Astrocyte (in vitro differentiated cells and primary cell): ENCODE measurements at regions not wholly inside any gene's neighbourhood (a gene's known extent, or its start where the extent isn't known, plus 50 kb on each side); places are given as distances from the start of the nearest gene placed in this dataset.

Experiments
- DNase-seq: peaks from one replicate; pipeline ENCODE4 v3.0.0-alpha.2; 2010; ENCODE audit warnings: low read depth
- FAIRE-seq: peaks from 2 replicates; lab custom pipeline; 2011; peaks lifted over from hg19 to GRCh38; lab: Jason Lieb, UNC
- H2AFZ ChIP-seq: 2 replicates; pipeline ENCODE4 v1.6.0; 2012; ENCODE audit warnings: low read depth, low read length, inconsistent platforms
- H3K27ac ChIP-seq: 2 replicates; pipeline ENCODE4 v1.5.1; 2011; ENCODE audit warnings: low read depth, low read length, inconsistent platforms
- H3K27me3 ChIP-seq: 2 replicates; pipeline ENCODE4 v1.6.0; 2011; ENCODE audit warnings: low read length, inconsistent platforms; ENCODE audit not compliant: insufficient read depth
- H3K36me3 ChIP-seq: 2 replicates; pipeline ENCODE4 v1.5.1; 2011; ENCODE audit warnings: low read length, inconsistent platforms; ENCODE audit not compliant: insufficient read depth
- H3K4me1 ChIP-seq: 2 replicates; pipeline ENCODE4 v1.5.1; 2011; ENCODE audit warnings: low read length, inconsistent platforms; ENCODE audit not compliant: insufficient read depth
- H3K4me2 ChIP-seq: 2 replicates; pipeline ENCODE4 v1.6.0; 2012; ENCODE audit warnings: low read length, inconsistent platforms
- H3K4me3 ChIP-seq: 2 replicates; pipeline ENCODE4 v1.5.1; 2011; ENCODE audit warnings: low read depth, mild to moderate bottlenecking, low read length, inconsistent platforms; ENCODE audit not compliant: insufficient read depth
- H3K79me2 ChIP-seq: 2 replicates; pipeline ENCODE4 v1.6.0; 2012; ENCODE audit warnings: mild to moderate bottlenecking, low read length, inconsistent platforms; ENCODE audit not compliant: insufficient read depth
- H3K9ac ChIP-seq: 2 replicates; pipeline ENCODE4 v1.6.0; 2012; ENCODE audit warnings: mild to moderate bottlenecking, low read length, inconsistent platforms
- H3K9me3 ChIP-seq: 2 replicates; pipeline ENCODE4 v1.5.1; 2012; ENCODE audit warnings: low read depth, mild to moderate bottlenecking, low read length, inconsistent platforms; ENCODE audit not compliant: insufficient read depth
- H4K20me1 ChIP-seq: 2 replicates; pipeline ENCODE4 v1.6.0; 2012; ENCODE audit warnings: low read length, inconsistent platforms; ENCODE audit not compliant: insufficient read depth
- H3K27ac Mint-ChIP-seq: one replicate; pipeline ENCODE4 v1.8.0; 2021; ENCODE audit warnings: mild to moderate bottlenecking, mixed read lengths; ENCODE audit not compliant: unreplicated experiment
- H3K27me3 Mint-ChIP-seq: one replicate; pipeline ENCODE4 v1.8.0; 2021; ENCODE audit warnings: low read depth, mixed read lengths; ENCODE audit not compliant: unreplicated experiment
- H3K36me3 Mint-ChIP-seq: one replicate; pipeline ENCODE4 v1.8.0; 2021; ENCODE audit warnings: low read depth, mixed read lengths; ENCODE audit not compliant: unreplicated experiment
- H3K4me1 Mint-ChIP-seq: one replicate; pipeline ENCODE4 v1.8.0; 2021; ENCODE audit warnings: low read depth, mixed read lengths; ENCODE audit not compliant: unreplicated experiment
- H3K4me3 Mint-ChIP-seq: one replicate; pipeline ENCODE4 v1.8.0; 2021; ENCODE audit warnings: mild to moderate bottlenecking, moderate library complexity, mixed read lengths; ENCODE audit not compliant: unreplicated experiment
- H3K9me3 Mint-ChIP-seq: one replicate; pipeline ENCODE4 v1.8.0; 2021; ENCODE audit warnings: mild to moderate bottlenecking, mixed read lengths; ENCODE audit not compliant: unreplicated experiment
- CTCF ChIP-seq: IDR thresholded peaks from 2 replicates; pipeline ENCODE4 v1.5.1; 2011; ENCODE audit warnings: low read depth, mild to moderate bottlenecking, inconsistent platforms, low read length, moderate library complexity; ENCODE audit not compliant: insufficient read depth
- EZH2 ChIP-seq: IDR thresholded peaks from 2 replicates; pipeline ENCODE4 v1.6.1; 2012; ENCODE audit warnings: mild to moderate bottlenecking, low read length, inconsistent platforms; ENCODE audit not compliant: insufficient read depth

DNA sequence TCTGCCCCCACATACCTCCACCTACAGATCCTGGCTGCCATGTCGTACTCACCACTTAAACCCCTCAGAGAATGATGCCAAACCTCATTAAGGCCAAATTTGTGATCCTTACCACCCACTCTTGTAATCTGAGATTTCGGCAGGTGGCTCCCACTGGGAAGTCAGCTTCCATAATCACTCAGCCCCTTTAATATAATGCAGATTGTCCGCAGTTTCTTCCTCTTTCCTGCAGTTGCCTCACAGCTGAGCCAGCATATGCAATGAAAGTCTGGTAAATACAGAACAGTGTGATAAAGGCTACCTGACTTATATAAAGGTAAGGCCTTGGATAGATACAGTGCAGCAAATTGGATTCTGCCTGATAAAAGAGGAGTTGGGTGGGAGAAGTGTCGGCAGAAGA lies 515.2 kb upstream of the TENM4 start:
- TF ChIP-seq CTCF (no peak), EZH2 (no peak)
- no peaks in the 10 kb centered on the region for H3K27me3 ChIP-seq
- Mint-ChIP-seq H3K27me3 (no peaks in the 10 kb centered on the region), H3K36me3 (no peaks in the 10 kb centered on the region), H3K4me1 (peaks cover 5% of the 10 kb centered on the region), H3K27ac (no peak overlapping the region), H3K9me3 (peaks cover 19% of the 10 kb centered on the region), H3K4me3 (no peak overlapping the region)
- no peaks in the 10 kb centered on the region for H3K36me3 ChIP-seq
- no peaks in the 10 kb centered on the region for H4K20me1 ChIP-seq
- H3K4me2 ChIP-seq, result no peak overlapping the region
- no peak overlapping the region for H3K27ac ChIP-seq
- H3K9ac ChIP-seq, result no peak overlapping the region
- no peak overlapping the region for H3K4me3 ChIP-seq
- DNase-seq (no peak), FAIRE-seq (no peak)
- no peaks in the 10 kb centered on the region for H3K9me3 ChIP-seq
- H3K4me1 ChIP-seq, result no peaks in the 10 kb centered on the region
- H3K79me2 ChIP-seq, result no peaks in the 10 kb centered on the region
- H2AFZ ChIP-seq, result no peak overlapping the region

DNA sequence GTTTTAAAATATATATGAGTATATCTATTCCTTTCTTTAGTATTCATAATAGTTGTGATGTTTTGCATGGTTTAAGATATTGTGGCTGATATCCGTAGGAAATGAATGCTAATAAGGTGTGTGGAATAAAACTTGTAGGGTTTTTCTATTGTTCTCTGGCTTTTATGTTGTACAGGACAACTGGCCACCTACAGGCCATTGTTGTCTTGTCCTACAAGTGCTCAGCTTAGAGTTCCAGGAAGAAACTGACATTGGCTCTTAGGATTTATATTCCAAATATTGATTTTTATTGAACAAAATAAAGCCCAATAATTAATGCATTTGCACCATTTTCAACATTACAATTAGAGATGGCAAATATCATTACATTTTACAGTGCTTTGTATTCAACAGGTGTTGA lies 512.8 kb upstream of the TENM4 start:
- TF ChIP-seq EZH2 (no peak), CTCF (no peak)
- no peaks in the 10 kb centered on the region for H3K36me3 Mint-ChIP-seq
- no peaks in the 10 kb centered on the region for H3K9me3 ChIP-seq
- no peak overlapping the region for H3K4me2 ChIP-seq
- H2AFZ ChIP-seq, result no peak overlapping the region
- no peaks in the 10 kb centered on the region for H3K27me3 ChIP-seq
- H3K79me2 ChIP-seq, result no peaks in the 10 kb centered on the region
- no peaks in the 10 kb centered on the region for H4K20me1 ChIP-seq
- no peak overlapping the region for H3K4me3 Mint-ChIP-seq
- H3K4me3 ChIP-seq, result no peak overlapping the region
- H3K36me3 ChIP-seq, result no peaks in the 10 kb centered on the region
- no peaks in the 10 kb centered on the region for H3K27me3 Mint-ChIP-seq
- H3K9ac ChIP-seq, result no peak overlapping the region
- H3K4me1 ChIP-seq, result no peaks in the 10 kb centered on the region
- FAIRE-seq, result no peak
- no peak for DNase-seq
- H3K27ac Mint-ChIP-seq, result no peak overlapping the region
- peaks cover 4% of the 10 kb centered on the region for H3K9me3 Mint-ChIP-seq
- no peak overlapping the region for H3K27ac ChIP-seq
- peaks cover 5% of the 10 kb centered on the region for H3K4me1 Mint-ChIP-seq

- no peak overlapping the region for H3K9ac ChIP-seq
- TF ChIP-seq EZH2 (no peak), CTCF (no peak)
- H3K4me3 Mint-ChIP-seq, result no peak overlapping the region
- H3K27me3 Mint-ChIP-seq, result no peaks in the 10 kb centered on the region
- H3K9me3 ChIP-seq, result no peaks in the 10 kb centered on the region
- H3K4me2 ChIP-seq, result no peak overlapping the region
- H3K4me1 Mint-ChIP-seq, result peaks cover 5% of the 10 kb centered on the region
- H3K4me3 ChIP-seq, result no peak overlapping the region
- no peaks in the 10 kb centered on the region for H4K20me1 ChIP-seq
- no peak for DNase-seq
- no peak overlapping the region for H3K27ac ChIP-seq
- H3K4me1 ChIP-seq, result no peaks in the 10 kb centered on the region
- H3K27ac Mint-ChIP-seq, result no peak overlapping the region
- H3K27me3 ChIP-seq, result no peaks in the 10 kb centered on the region
- H3K36me3 ChIP-seq, result no peaks in the 10 kb centered on the region
- no peak overlapping the region for H2AFZ ChIP-seq
- no peaks in the 10 kb centered on the region for H3K36me3 Mint-ChIP-seq
- H3K9me3 Mint-ChIP-seq, result no peaks in the 10 kb centered on the region
- H3K79me2 ChIP-seq, result no peaks in the 10 kb centered on the region
- no peak for FAIRE-seq
Observed at GRCh38 chr11:79950741-79951140, 509.9 kb upstream of the TENM4 start.
